Left renal pelvis (tissue), 4 donors: ENCODE measurements at regions not wholly inside any gene's neighbourhood (a gene's known extent, or its start where the extent isn't known, plus 50 kb on each side); places are given as distances from the start of the nearest gene placed in this dataset.
"Not testable (repeated sequence)": the region's sequence is repeated elsewhere in the genome, so short reads cannot be mapped to it uniquely, and the experiment has no call there.

Experiments
- DNase-seq, 4 donors: peaks; one replicate each; pipeline ENCODE4 v3.0.0-alpha.2; 2013; ENCODE audit warnings: low read depth in 4 of 4, low spot score in 3 of 4

GRCh38 chr3:159879146-159879545, 109.5 kb upstream of the IL12A start:
- DNase-seq: no peak

- no peak for DNase-seq
Measured at GRCh38 chr3:159879598-159879997, 109.0 kb upstream of the IL12A start.

GRCh38 chr3:159881208-159881607, 107.4 kb upstream of the IL12A start:
- no peak for DNase-seq

- DNase-seq: no peak
Measured at GRCh38 chr3:159881828-159882309, 106.8 kb upstream of the IL12A start.

GRCh38 chr3:159882367-159882766, 106.3 kb upstream of the IL12A start:
- no peak for DNase-seq

GRCh38 chr3:159882790-159883779, 105.5 kb upstream of the IL12A start:
- DNase-seq: no peak

- DNase-seq: no peak
Measured at GRCh38 chr3:159884661-159885402, 103.8 kb upstream of the IL12A start.

- no peak for DNase-seq
Measured at GRCh38 chr3:159886050-159886449, 102.6 kb upstream of the IL12A start.

- not testable (repeated sequence) for DNase-seq
Measured at GRCh38 chr3:159886530-159886929, 102.1 kb upstream of the IL12A start.

- DNase-seq: no peak
Measured at GRCh38 chr3:159887168-159887567, 101.5 kb upstream of the IL12A start.

GRCh38 chr3:159887911-159888310, 100.7 kb upstream of the IL12A start:
- no peak for DNase-seq

GRCh38 chr3:159892171-159892795, 96.4 kb upstream of the IL12A start:
- DNase-seq: no peak

GRCh38 chr3:159892801-159893200, 95.8 kb upstream of the IL12A start:
- no peak for DNase-seq

- DNase-seq: no peak
Measured at GRCh38 chr3:159894386-159894785, 94.2 kb upstream of the IL12A start.

GRCh38 chr3:159895430-159895829, 93.2 kb upstream of the IL12A start:
- DNase-seq: no peak

- DNase-seq: no peak
Measured at GRCh38 chr3:159896543-159896942, 92.1 kb upstream of the IL12A start.

- no peak for DNase-seq
Measured at GRCh38 chr3:159897331-159898075, 91.1 kb upstream of the IL12A start.

- no peak for DNase-seq
Measured at GRCh38 chr3:159898147-159898546, 90.5 kb upstream of the IL12A start.

- no peak for DNase-seq
Measured at GRCh38 chr3:159899166-159899565, 89.5 kb upstream of the IL12A start.

- no peak for DNase-seq
Measured at GRCh38 chr3:159902546-159903314, 85.9 kb upstream of the IL12A start.
